ENCODE measurements at regions not wholly inside any gene's neighbourhood (a gene's known extent, or its start where the extent isn't known, plus 50 kb on each side); places are given as distances from the start of the nearest gene placed in this dataset.

DNA sequence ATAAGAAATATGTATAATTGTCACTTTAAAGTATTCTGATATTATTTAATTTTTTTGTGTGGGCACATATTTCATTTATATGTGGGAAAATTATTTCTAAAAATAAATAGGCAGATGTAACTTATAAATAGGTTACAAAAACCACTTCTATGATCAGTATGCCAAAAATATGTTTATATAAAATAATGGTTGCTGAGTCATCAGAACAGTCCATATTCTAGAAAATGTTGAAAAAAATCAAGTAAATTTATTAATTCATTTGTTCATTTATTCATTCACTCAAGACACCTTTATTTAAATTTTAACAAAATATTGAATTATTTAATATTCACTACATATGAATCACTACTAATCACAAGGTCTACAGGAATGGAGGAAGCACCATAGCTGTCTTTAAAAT is 1387.3 kb upstream of the C9orf72 start:
- no peak for TF ChIP-seq EZH2 (IDR thresholded peaks at IDR 0.05; ENCODE audit: borderline replicate concordance, low read length)
- TF ChIP-seq, protein P1, sequence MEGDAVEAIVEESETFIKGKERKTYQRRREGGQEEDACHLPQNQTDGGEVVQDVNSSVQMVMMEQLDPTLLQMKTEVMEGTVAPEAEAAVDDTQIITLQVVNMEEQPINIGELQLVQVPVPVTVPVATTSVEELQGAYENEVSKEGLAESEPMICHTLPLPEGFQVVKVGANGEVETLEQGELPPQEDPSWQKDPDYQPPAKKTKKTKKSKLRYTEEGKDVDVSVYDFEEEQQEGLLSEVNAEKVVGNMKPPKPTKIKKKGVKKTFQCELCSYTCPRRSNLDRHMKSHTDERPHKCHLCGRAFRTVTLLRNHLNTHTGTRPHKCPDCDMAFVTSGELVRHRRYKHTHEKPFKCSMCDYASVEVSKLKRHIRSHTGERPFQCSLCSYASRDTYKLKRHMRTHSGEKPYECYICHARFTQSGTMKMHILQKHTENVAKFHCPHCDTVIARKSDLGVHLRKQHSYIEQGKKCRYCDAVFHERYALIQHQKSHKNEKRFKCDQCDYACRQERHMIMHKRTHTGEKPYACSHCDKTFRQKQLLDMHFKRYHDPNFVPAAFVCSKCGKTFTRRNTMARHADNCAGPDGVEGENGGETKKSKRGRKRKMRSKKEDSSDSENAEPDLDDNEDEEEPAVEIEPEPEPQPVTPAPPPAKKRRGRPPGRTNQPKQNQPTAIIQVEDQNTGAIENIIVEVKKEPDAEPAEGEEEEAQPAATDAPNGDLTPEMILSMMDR (conservative IDR thresholded peaks at IDR 0.05 in 1 of 2, IDR thresholded peaks at IDR 0.05 in 1 of 2; ENCODE audit: extremely low read depth in 1 of 2, insufficient read depth in 1 of 2, low read depth in 1 of 2, low read length in 2 of 2), result no peak

Data from mammary epithelial cell (primary cell).